HG03521 (cell line): ENCODE measurements at regions not wholly inside any gene's neighbourhood (a gene's known extent, or its start where the extent isn't known, plus 50 kb on each side); places are given as distances from the start of the nearest gene placed in this dataset.

Experiments used
- ATAC-seq: cut with Tn5 transposase; IDR thresholded peaks from one replicate; pipeline ENCODE4 v1.9.1; 2021; ENCODE audit warnings: mild to moderate bottlenecking, moderate library complexity; ENCODE audit not compliant: unreplicated experiment

GRCh38 chr4:11487139-11487538 is 58.4 kb upstream of the HS3ST1 start:
- peak; percentile 48 for ATAC-seq

GRCh38 chr4:11485926-11486325 is 57.2 kb upstream of the HS3ST1 start:
- ATAC-seq, result no peak

- ATAC-seq, result no peak
These were observed 55.8 kb upstream of the HS3ST1 start for GRCh38 chr4:11484531-11484930.

GRCh38 chr4:11483046-11483445 is 54.4 kb upstream of the HS3ST1 start:
- no peak for ATAC-seq

- peak; percentile 80 for ATAC-seq
These were observed 52.0 kb upstream of the HS3ST1 start for GRCh38 chr4:11480683-11481082.
